ENCODE measurements at regions not wholly inside any gene's neighbourhood (a gene's known extent, or its start where the extent isn't known, plus 50 kb on each side); places are given as distances from the start of the nearest gene placed in this dataset.

DNA sequence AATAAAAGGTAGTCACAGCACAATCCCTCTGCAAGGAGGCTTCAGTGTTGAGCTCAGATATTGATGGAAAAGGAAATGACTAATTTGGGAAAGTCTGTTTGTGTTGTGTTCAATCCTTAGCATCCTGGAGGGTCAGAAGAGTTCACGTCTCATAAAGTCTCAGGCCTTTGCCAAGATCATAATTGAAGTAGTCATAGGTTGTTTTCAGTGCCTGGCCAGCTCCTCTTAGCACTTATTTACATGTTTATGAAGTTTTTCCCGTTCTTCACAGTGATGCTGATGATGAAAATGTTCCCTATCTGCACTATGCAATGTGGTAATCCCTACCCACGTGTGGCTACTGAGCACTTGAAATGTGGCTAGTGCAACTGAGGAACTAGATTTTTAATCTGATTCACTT, 61.6 kb upstream of the TGFBR2 start:
- TF ChIP-seq, protein P1, sequence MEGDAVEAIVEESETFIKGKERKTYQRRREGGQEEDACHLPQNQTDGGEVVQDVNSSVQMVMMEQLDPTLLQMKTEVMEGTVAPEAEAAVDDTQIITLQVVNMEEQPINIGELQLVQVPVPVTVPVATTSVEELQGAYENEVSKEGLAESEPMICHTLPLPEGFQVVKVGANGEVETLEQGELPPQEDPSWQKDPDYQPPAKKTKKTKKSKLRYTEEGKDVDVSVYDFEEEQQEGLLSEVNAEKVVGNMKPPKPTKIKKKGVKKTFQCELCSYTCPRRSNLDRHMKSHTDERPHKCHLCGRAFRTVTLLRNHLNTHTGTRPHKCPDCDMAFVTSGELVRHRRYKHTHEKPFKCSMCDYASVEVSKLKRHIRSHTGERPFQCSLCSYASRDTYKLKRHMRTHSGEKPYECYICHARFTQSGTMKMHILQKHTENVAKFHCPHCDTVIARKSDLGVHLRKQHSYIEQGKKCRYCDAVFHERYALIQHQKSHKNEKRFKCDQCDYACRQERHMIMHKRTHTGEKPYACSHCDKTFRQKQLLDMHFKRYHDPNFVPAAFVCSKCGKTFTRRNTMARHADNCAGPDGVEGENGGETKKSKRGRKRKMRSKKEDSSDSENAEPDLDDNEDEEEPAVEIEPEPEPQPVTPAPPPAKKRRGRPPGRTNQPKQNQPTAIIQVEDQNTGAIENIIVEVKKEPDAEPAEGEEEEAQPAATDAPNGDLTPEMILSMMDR (conservative IDR thresholded peaks at IDR 0.05), result no peak
- no peak for TF ChIP-seq ZFX (IDR thresholded peaks at IDR 0.05)
